T1000 (cell line): ENCODE measurements at regions not wholly inside any gene's neighbourhood (a gene's known extent, or its start where the extent isn't known, plus 50 kb on each side); places are given as distances from the start of the nearest gene placed in this dataset.
"Not testable (repeated sequence)": the region's sequence is repeated elsewhere in the genome, so short reads cannot be mapped to it uniquely, and the experiment has no call there.

ENCODE experiments used
- DNase-seq: peaks from one replicate; lab custom pipeline; 2025; ENCODE audit warnings: mixed read lengths; lab: John Stamatoyannopoulos, UW

- not testable (repeated sequence) for DNase-seq
Observed at GRCh38 chr11:81187033-81187432, 1546.6 kb downstream of the FAM181B start.

- DNase-seq: no peak
Observed at GRCh38 chr11:81174646-81175330, 1558.9 kb downstream of the FAM181B start.

- DNase-seq: no peak
Observed at GRCh38 chr11:81165164-81165563, 1568.5 kb downstream of the FAM181B start.

DNA sequence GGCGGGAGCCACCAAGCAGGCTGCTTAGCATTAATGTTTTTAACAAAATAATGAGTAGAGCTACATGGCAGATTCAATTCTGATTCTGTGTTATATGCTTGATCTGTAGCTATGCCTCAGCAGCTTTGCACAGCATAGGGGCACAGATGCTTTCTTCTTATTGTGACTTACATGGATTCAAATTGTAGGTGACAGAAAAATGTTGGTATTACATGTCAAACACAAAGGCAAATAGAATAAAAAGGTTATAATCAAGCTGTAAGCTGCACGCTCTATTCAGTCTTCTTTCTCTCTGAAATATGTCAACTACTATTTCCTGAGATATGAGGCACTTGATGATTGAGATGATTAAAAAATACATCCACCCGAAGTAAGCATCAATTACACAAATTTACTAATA, 1573.8 kb downstream of the FAM181B start:
- no peak for DNase-seq

DNA sequence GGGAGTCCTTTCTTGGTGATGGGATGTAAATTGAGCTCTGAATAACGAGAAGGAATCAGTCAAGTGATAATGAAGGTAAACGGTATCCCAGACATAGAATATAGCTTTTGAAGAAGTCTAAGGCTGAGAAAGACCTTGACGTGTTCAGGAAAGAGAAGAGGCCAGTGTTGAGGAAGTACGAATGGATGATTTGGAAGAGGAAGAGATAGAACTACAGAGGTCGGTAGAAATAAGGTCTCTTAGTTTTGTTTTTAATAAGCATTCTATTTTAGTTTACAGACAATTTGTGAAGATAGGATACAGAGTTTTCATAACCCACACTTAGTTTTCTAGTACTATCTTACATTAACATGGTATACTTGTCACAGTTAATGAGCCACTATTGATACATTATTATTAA, 1598.1 kb downstream of the FAM181B start:
- DNase-seq: no peak

GRCh38 chr11:81129618-81130017, 1604.0 kb downstream of the FAM181B start:
- DNase-seq: no peak

DNA sequence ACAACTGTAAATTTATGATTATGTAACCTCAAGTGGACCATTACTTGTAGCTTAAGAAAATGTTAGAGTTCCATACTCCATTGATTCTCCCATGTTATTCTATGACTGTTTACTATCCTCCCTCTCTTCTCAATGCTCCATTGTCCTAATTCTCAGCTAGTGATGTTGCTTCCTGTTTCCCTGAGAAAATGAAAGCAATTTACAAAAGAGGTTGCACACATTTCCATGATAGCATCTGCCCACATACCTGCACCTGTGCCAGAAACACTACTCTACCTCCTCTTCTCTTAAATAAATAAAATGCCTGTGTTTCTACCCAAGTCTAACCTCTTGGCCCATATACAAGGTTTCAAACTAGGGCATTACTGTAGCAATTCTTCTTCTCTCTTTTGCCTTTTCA, 1620.9 kb downstream of the FAM181B start:
- no peak for DNase-seq

GRCh38 chr11:81104051-81104450, 1629.6 kb downstream of the FAM181B start:
- DNase-seq: no peak

GRCh38 chr11:81098471-81098870, 1635.2 kb downstream of the FAM181B start:
- DNase-seq: no peak

DNA sequence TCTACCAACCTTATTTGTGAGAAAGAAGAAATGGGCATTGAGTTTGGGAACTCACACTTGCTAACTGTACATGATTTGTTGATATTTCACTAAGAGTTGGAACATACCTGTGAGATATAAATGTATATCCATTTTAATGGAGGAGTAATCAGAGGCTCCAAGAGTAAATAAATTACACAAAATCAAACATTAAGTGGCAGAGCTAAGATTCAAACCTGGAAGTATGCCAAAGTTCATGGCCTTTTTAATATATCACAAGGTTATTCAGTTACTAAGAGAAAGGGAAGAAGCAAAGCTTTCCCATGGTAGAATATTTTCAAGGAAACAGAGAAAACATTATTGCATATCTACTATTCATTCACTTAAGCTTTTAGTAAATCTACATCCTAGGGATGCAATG, 1641.1 kb downstream of the FAM181B start:
- no peak for DNase-seq

- DNase-seq: no peak
Observed at GRCh38 chr11:81089242-81089641, 1644.4 kb downstream of the FAM181B start.

DNA sequence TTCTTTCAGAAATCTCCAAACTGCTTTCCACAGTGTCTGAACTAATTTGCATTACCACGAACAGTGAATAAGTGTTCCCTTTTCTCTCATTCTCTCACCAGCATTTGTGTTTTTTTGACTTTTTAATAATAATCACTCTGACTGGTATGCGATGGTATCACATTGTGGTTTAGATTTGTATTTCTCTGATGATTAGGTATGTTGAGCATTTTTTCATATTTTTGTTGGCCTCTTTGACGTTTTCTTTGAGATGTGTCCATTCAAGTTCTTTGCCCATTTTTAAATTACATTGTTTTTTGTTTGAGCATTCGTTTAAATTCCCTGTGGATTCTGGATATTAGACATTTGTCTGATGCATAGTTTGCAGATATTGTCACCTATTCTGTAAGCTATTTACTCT, 1639.6 kb upstream of the TENM4 start:
- no peak for DNase-seq

GRCh38 chr11:81072273-81072672, 1631.4 kb upstream of the TENM4 start:
- DNase-seq: no peak

- DNase-seq: no peak
Observed at GRCh38 chr11:81071606-81072005, 1630.8 kb upstream of the TENM4 start.

GRCh38 chr11:81070948-81071347, 1630.1 kb upstream of the TENM4 start:
- no peak for DNase-seq

DNA sequence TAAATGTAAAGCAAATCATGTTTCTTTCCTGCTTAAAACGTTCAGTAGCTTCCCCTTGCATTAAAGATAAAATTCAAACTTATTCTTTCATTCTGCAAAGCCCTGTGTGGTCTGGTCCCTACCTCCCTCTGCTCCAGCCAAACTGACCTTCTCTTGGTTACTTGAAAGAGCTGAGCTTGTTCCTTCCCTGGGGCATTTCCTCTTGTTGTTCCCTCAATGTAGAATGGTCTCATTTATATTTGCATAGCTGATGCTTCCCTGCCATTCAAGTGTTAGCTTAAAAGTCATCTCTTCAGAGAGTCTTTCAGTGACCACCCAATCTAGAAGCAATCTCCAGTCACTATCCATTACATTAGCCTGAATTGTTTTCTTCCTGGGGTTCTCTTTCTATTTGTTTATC, 1618.5 kb upstream of the TENM4 start:
- DNase-seq: no peak

GRCh38 chr11:81052344-81053158, 1611.7 kb upstream of the TENM4 start:
- no peak for DNase-seq

- no peak for DNase-seq
Observed at GRCh38 chr11:81039916-81040524, 1599.2 kb upstream of the TENM4 start.

GRCh38 chr11:81036168-81036870, 1595.5 kb upstream of the TENM4 start:
- DNase-seq: peak; percentile 5

GRCh38 chr11:81033779-81034540, 1593.1 kb upstream of the TENM4 start:
- DNase-seq: no peak

DNA sequence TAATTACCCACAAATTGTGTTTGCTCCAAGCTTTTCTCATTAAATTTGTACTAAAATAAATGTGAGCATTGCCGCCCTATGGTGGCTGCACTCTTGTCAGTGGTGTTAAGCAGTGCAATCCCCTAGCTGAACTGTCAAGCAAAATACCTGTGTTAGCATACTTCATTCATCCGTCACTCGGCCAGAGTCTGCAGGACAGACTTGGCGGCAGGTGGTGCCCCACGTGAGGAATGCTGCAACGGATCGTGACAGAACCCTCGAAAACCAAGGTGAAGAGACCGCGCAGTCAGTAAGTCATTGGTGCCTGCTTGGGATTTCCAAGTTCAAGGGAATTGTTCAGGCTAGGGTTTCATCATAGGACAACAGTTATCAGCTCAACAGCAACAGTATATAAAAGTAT, 1592.1 kb upstream of the TENM4 start:
- no peak for DNase-seq

- no peak for DNase-seq
Observed at GRCh38 chr11:81030186-81030585, 1589.4 kb upstream of the TENM4 start.
